ENCODE measurements at regions not wholly inside any gene's neighbourhood (a gene's known extent, or its start where the extent isn't known, plus 50 kb on each side); places are given as distances from the start of the nearest gene placed in this dataset.

GRCh38 chr1:177629526-177629925 lies 340.3 kb downstream of the SEC16B start:
- no peak for DNase-seq (ENCODE audit: low spot score)
- Mint-ChIP-seq H3K27ac (no peak overlapping the region), H3K9me3 (peaks cover 10% of the 10 kb centered on the region), H3K36me3 (ENCODE audit: low read depth) (no peaks in the 10 kb centered on the region), H3K4me1 (ENCODE audit: low read depth) (no peaks in the 10 kb centered on the region), H3K4me3 (ENCODE audit: low read depth) (no peak overlapping the region), H3K27me3 (ENCODE audit: low read depth) (no peaks in the 10 kb centered on the region)
- intact Hi-C loops (cut with micrococcal nuclease) = no loop called here

GRCh38 chr1:177627148-177627910 lies 342.5 kb downstream of the SEC16B start:
- Mint-ChIP-seq H3K27ac (no peak overlapping the region), H3K9me3 (peaks cover 6% of the 10 kb centered on the region), H3K4me1 (ENCODE audit: low read depth) (no peaks in the 10 kb centered on the region), H3K4me3 (ENCODE audit: low read depth) (no peak overlapping the region), H3K27me3 (ENCODE audit: low read depth) (no peaks in the 10 kb centered on the region), H3K36me3 (ENCODE audit: low read depth) (no peaks in the 10 kb centered on the region)
- DNase-seq (ENCODE audit: low spot score) = no peak
- intact Hi-C loops (cut with micrococcal nuclease) = no loop called here

- no peak for DNase-seq (ENCODE audit: low spot score)
- intact Hi-C loops (cut with micrococcal nuclease) = no loop called here
- peaks cover 2% of the 10 kb centered on the region for H3K4me1 Mint-ChIP-seq (ENCODE audit: low read depth)
- no peak overlapping the region for H3K4me3 Mint-ChIP-seq (ENCODE audit: low read depth)
- no peaks in the 10 kb centered on the region for H3K27me3 Mint-ChIP-seq (ENCODE audit: low read depth)
- H3K36me3 Mint-ChIP-seq (ENCODE audit: low read depth) = no peaks in the 10 kb centered on the region
- peaks cover 8% of the 10 kb centered on the region for H3K9me3 Mint-ChIP-seq
- H3K27ac Mint-ChIP-seq = no peak overlapping the region
Observed at GRCh38 chr1:177620636-177621190, 349.1 kb downstream of the SEC16B start.

- no peak overlapping the region for H3K27ac Mint-ChIP-seq
- peaks cover 2% of the 10 kb centered on the region for H3K4me1 Mint-ChIP-seq (ENCODE audit: low read depth)
- DNase-seq (ENCODE audit: low spot score) = no peak
- intact Hi-C loops (cut with micrococcal nuclease) = no loop called here
- H3K4me3 Mint-ChIP-seq (ENCODE audit: low read depth) = no peak overlapping the region
- H3K9me3 Mint-ChIP-seq = peaks cover 3% of the 10 kb centered on the region
- no peaks in the 10 kb centered on the region for H3K27me3 Mint-ChIP-seq (ENCODE audit: low read depth)
- H3K36me3 Mint-ChIP-seq (ENCODE audit: low read depth) = no peaks in the 10 kb centered on the region
Observed at GRCh38 chr1:177615251-177615650, 354.6 kb downstream of the SEC16B start.

GRCh38 chr1:177611402-177611801 lies 358.5 kb downstream of the SEC16B start:
- Mint-ChIP-seq H3K36me3 (ENCODE audit: low read depth) (no peaks in the 10 kb centered on the region), H3K27ac (no peak overlapping the region), H3K27me3 (ENCODE audit: low read depth) (no peaks in the 10 kb centered on the region), H3K9me3 (no peaks in the 10 kb centered on the region), H3K4me3 (ENCODE audit: low read depth) (no peak overlapping the region), H3K4me1 (ENCODE audit: low read depth) (no peaks in the 10 kb centered on the region)
- DNase-seq (ENCODE audit: low spot score) = no peak
- intact Hi-C loops (cut with micrococcal nuclease) = no loop called here

- no peak for DNase-seq (ENCODE audit: low spot score)
- intact Hi-C loops (cut with micrococcal nuclease) = no loop called here
- Mint-ChIP-seq H3K27ac (no peak overlapping the region), H3K27me3 (ENCODE audit: low read depth) (no peaks in the 10 kb centered on the region), H3K36me3 (ENCODE audit: low read depth) (no peaks in the 10 kb centered on the region), H3K9me3 (peaks cover 2% of the 10 kb centered on the region), H3K4me1 (ENCODE audit: low read depth) (no peaks in the 10 kb centered on the region), H3K4me3 (ENCODE audit: low read depth) (no peak overlapping the region)
Observed at GRCh38 chr1:177609953-177610352, 359.9 kb downstream of the SEC16B start.

- Mint-ChIP-seq H3K4me3 (ENCODE audit: low read depth) (no peak overlapping the region), H3K36me3 (ENCODE audit: low read depth) (no peaks in the 10 kb centered on the region), H3K27me3 (ENCODE audit: low read depth) (no peaks in the 10 kb centered on the region), H3K27ac (no peak overlapping the region), H3K4me1 (ENCODE audit: low read depth) (no peaks in the 10 kb centered on the region), H3K9me3 (peaks cover 5% of the 10 kb centered on the region)
- intact Hi-C loops (cut with micrococcal nuclease) = no loop called here
- DNase-seq (ENCODE audit: low spot score) = no peak
Observed at GRCh38 chr1:177600936-177601335, 368.9 kb downstream of the SEC16B start.

GRCh38 chr1:177600321-177600720 lies 369.5 kb downstream of the SEC16B start:
- Mint-ChIP-seq H3K4me3 (ENCODE audit: low read depth) (no peak overlapping the region), H3K36me3 (ENCODE audit: low read depth) (no peaks in the 10 kb centered on the region), H3K27me3 (ENCODE audit: low read depth) (no peaks in the 10 kb centered on the region), H3K4me1 (ENCODE audit: low read depth) (no peaks in the 10 kb centered on the region), H3K9me3 (peaks cover 5% of the 10 kb centered on the region), H3K27ac (no peak overlapping the region)
- intact Hi-C loops (cut with micrococcal nuclease) = no loop called here
- DNase-seq (ENCODE audit: low spot score) = no peak

- Mint-ChIP-seq H3K27ac (no peak overlapping the region), H3K9me3 (no peaks in the 10 kb centered on the region), H3K4me3 (ENCODE audit: low read depth) (no peak overlapping the region), H3K36me3 (ENCODE audit: low read depth) (no peaks in the 10 kb centered on the region), H3K4me1 (ENCODE audit: low read depth) (no peaks in the 10 kb centered on the region), H3K27me3 (ENCODE audit: low read depth) (no peaks in the 10 kb centered on the region)
- intact Hi-C loops (cut with micrococcal nuclease) = no loop called here
- no peak for DNase-seq (ENCODE audit: low spot score)
Observed at GRCh38 chr1:177597393-177597792, 372.5 kb downstream of the SEC16B start.

- H3K4me3 Mint-ChIP-seq (ENCODE audit: low read depth) = no peak overlapping the region
- no peaks in the 10 kb centered on the region for H3K36me3 Mint-ChIP-seq (ENCODE audit: low read depth)
- intact Hi-C loops (cut with micrococcal nuclease) = no loop called here
- H3K4me1 Mint-ChIP-seq (ENCODE audit: low read depth) = no peaks in the 10 kb centered on the region
- no peak for DNase-seq (ENCODE audit: low spot score)
- no peak overlapping the region for H3K27ac Mint-ChIP-seq
- no peaks in the 10 kb centered on the region for H3K27me3 Mint-ChIP-seq (ENCODE audit: low read depth)
- H3K9me3 Mint-ChIP-seq = no peaks in the 10 kb centered on the region
Observed at GRCh38 chr1:177596485-177596884, 373.4 kb downstream of the SEC16B start.

GRCh38 chr1:177593105-177593504 lies 376.8 kb downstream of the SEC16B start:
- Mint-ChIP-seq H3K27ac (no peak overlapping the region), H3K27me3 (ENCODE audit: low read depth) (no peaks in the 10 kb centered on the region), H3K36me3 (ENCODE audit: low read depth) (no peaks in the 10 kb centered on the region), H3K4me3 (ENCODE audit: low read depth) (no peak overlapping the region), H3K9me3 (no peaks in the 10 kb centered on the region), H3K4me1 (ENCODE audit: low read depth) (no peaks in the 10 kb centered on the region)
- DNase-seq (ENCODE audit: low spot score) = no peak
- intact Hi-C loops (cut with micrococcal nuclease) = no loop called here

GRCh38 chr1:177592624-177593023 lies 377.2 kb downstream of the SEC16B start:
- Mint-ChIP-seq H3K4me3 (ENCODE audit: low read depth) (no peak overlapping the region), H3K4me1 (ENCODE audit: low read depth) (no peaks in the 10 kb centered on the region), H3K36me3 (ENCODE audit: low read depth) (no peaks in the 10 kb centered on the region), H3K27ac (no peak overlapping the region), H3K9me3 (no peaks in the 10 kb centered on the region), H3K27me3 (ENCODE audit: low read depth) (no peaks in the 10 kb centered on the region)
- no peak for DNase-seq (ENCODE audit: low spot score)
- intact Hi-C loops (cut with micrococcal nuclease) = no loop called here

GRCh38 chr1:177591155-177591554 lies 378.7 kb downstream of the SEC16B start:
- H3K27me3 Mint-ChIP-seq (ENCODE audit: low read depth) = no peaks in the 10 kb centered on the region
- no peak for DNase-seq (ENCODE audit: low spot score)
- intact Hi-C loops (cut with micrococcal nuclease) = no loop called here
- H3K9me3 Mint-ChIP-seq = no peaks in the 10 kb centered on the region
- no peaks in the 10 kb centered on the region for H3K4me1 Mint-ChIP-seq (ENCODE audit: low read depth)
- no peak overlapping the region for H3K27ac Mint-ChIP-seq
- no peaks in the 10 kb centered on the region for H3K36me3 Mint-ChIP-seq (ENCODE audit: low read depth)
- H3K4me3 Mint-ChIP-seq (ENCODE audit: low read depth) = no peak overlapping the region

All from activated T-helper 2 cell treated with anti-CD3 and anti-CD28 coated beads, Interferon-gamma antibody, Interleukin-2, Interleukin-4, amounts not matched to agents 10 μg/mL and 5 μg/mL and 100 μg/mL, durations not matched to agents 14 hours and 24 hours and 36 hours (primary cell).